Natural killer cell treated with Interleukin-12 subunit alpha and Interleukin-12 subunit beta and Interleukin-15 and Interleukin-18, amount 100 ng/mL, for 72 hours (primary cell): ENCODE measurements at regions not wholly inside any gene's neighbourhood (a gene's known extent, or its start where the extent isn't known, plus 50 kb on each side); places are given as distances from the start of the nearest gene placed in this dataset.

Experiments
- ATAC-seq, 2 donors: fragments of 150-1000 bp; cut with Tn5 transposase in 1 of 2; sonication (Bioruptor Pico), chemical (Tn5 transposase) in 1 of 2; 2 replicates each; pipeline ENCODE4 v1.10.0; 2021
- DNase-seq: peaks from one replicate; pipeline ENCODE4 v3.0.0; 2022; ENCODE audit warnings: low spot score
- H3K27ac Mint-ChIP-seq, 2 donors: 1 replicate in 1 of 2; 2 replicates in 1 of 2; pipeline ENCODE4 v1.8.0; 2022; ENCODE audit warnings: mixed read lengths in 2 of 2, mild to moderate bottlenecking in 1 of 2, moderate library complexity in 1 of 2
- H3K27me3 Mint-ChIP-seq, 2 donors: 1 replicate in 1 of 2; 2 replicates in 1 of 2; pipeline ENCODE4 v1.8.0; 2022; ENCODE audit warnings: mixed read lengths in 2 of 2
- H3K36me3 Mint-ChIP-seq: one replicate; pipeline ENCODE4 v1.8.0; 2022; ENCODE audit warnings: mixed read lengths
- H3K4me1 Mint-ChIP-seq, 2 donors: 1 replicate in 1 of 2; 2 replicates in 1 of 2; pipeline ENCODE4 v1.8.0; 2022; ENCODE audit warnings: low read depth in 2 of 2, mixed read lengths in 2 of 2, mild to moderate bottlenecking in 1 of 2
- H3K4me3 Mint-ChIP-seq: one replicate; pipeline ENCODE4 v1.8.0; 2022; ENCODE audit warnings: mixed read lengths
- H3K9me3 Mint-ChIP-seq: 2 replicates; pipeline ENCODE4 v1.8.0; 2022; ENCODE audit warnings: mixed read lengths

DNA sequence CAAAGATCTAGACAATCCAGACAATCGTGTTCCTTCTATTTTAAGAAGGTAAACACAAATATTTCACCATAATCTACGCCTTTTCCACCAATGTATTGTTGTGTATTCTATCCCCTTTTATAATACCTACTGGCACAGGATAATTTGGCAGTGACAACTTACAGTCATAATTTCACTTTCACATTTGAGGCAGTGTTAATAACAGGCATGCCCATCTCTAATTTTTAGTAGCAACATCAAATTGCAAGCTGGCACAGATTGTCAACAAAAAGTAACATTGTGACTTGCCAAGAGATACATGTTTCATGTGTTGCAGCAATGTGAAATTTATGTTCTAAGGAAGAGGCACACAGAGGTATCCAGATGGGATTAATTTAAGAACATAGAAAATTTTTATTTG, 912.5 kb upstream of the PABPC4L start:
- Mint-ChIP-seq H3K36me3 (no peaks in the 10 kb centered on the region), H3K9me3 (peaks cover 22% of the 10 kb centered on the region), H3K4me1 (no peaks in the 10 kb centered on the region), H3K4me3 (no peak overlapping the region), H3K27ac (no peak overlapping the region), H3K27me3 (no peaks in the 10 kb centered on the region)
- no peak for DNase-seq
- ATAC-seq = no peak

DNA sequence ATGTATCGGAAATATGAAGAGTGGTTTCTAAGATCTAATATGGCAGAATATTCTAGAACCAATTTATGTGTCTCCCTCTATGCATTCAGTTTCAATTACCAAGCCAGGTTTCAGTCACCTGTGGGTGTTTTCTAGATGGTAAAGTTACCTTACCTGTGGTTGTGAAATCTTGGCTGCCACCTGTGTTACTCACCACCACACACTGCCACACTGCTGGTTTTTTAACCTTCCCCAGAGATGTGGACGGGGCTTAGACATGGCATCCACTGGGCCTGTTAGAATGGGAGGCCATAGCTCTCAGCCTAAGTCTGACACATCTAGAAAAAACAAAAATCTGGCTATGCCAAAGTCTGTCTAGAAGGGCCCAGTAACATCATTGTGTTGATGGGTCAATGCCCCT, 896.5 kb upstream of the PABPC4L start:
- no peak overlapping the region for H3K27ac Mint-ChIP-seq
- no peaks in the 10 kb centered on the region for H3K4me1 Mint-ChIP-seq
- no peaks in the 10 kb centered on the region for H3K36me3 Mint-ChIP-seq
- ATAC-seq (no peak), DNase-seq (no peak)
- H3K27me3 Mint-ChIP-seq = no peaks in the 10 kb centered on the region
- H3K9me3 Mint-ChIP-seq = peaks cover 9% of the 10 kb centered on the region
- no peak overlapping the region for H3K4me3 Mint-ChIP-seq

DNA sequence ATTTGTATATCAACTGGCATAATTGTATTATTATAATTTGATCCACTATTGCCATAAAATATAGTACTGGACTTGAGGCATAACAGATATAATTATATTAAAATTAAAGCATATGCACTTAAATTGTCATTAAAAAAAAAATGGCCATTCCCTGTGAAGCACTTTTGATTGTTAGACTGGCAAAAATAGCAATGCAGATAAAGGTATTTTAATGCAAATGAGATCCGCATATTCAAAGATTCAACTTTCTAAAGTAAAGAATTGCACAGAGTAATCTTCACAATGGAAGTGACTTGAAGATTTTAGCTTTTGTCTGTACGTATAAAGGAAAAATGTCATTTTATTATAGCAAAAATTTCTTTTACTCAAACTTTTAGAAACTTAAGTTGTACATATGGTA, 871.8 kb upstream of the PABPC4L start:
- ATAC-seq = no peak
- Mint-ChIP-seq H3K9me3 (peaks cover 27% of the 10 kb centered on the region), H3K27me3 (no peaks in the 10 kb centered on the region)

DNA sequence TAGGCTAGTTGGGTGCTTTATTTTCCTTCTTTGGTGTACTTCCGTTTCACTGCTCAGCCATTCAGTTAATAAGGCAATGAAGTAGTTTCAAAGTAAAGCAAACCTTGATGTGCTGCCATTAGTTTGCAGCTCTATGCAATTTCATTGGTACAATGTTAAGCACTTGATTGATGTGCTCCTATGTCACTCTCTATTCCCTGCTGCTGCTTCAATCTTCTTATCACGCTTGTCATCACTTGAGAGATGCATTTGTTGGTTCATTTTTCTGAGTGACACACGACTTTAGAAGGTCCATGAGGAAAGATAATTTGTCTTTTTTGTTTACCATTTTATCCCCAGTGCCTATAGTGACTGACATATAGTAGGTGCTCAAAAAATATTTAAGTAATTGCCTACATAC, 871.0 kb upstream of the PABPC4L start:
- Mint-ChIP-seq H3K4me1 (no peaks in the 10 kb centered on the region), H3K4me3 (no peak overlapping the region), H3K27ac (no peak overlapping the region), H3K9me3 (peaks cover 20% of the 10 kb centered on the region), H3K36me3 (peaks cover 5% of the 10 kb centered on the region), H3K27me3 (no peaks in the 10 kb centered on the region)
- ATAC-seq (no peak), DNase-seq (no peak)

More for the DNA sequence above, 871.8 kb upstream of the PABPC4L start:
- Mint-ChIP-seq H3K36me3 (peaks cover 13% of the 10 kb centered on the region), H3K4me3 (no peak overlapping the region), H3K4me1 (no peaks in the 10 kb centered on the region), H3K27ac (no peak overlapping the region)
- no peak for DNase-seq

DNA sequence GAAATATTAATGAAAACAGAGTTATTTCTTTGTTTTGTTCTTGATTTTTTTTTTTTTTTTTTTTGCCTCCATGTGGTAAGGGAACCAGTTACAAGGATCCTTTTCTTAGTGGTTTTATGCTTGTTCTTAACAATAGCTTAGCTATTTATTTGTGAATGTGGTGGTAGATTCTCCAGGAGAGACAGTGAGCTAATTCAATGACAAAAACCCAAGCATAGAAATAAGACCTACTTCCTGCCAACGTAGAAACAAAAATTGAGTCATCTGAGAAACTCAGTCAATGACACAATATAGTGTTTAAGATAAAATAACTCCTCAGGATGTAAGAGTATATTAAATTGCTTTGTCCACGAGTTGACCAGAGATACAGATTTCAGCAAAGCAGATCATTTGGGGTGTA, 863.8 kb upstream of the PABPC4L start:
- ATAC-seq (no peak), DNase-seq (no peak)
- H3K36me3 Mint-ChIP-seq = peaks cover 6% of the 10 kb centered on the region
- no peaks in the 10 kb centered on the region for H3K27me3 Mint-ChIP-seq
- no peaks in the 10 kb centered on the region for H3K4me1 Mint-ChIP-seq
- H3K27ac Mint-ChIP-seq = no peak overlapping the region
- H3K9me3 Mint-ChIP-seq = peaks cover 15% of the 10 kb centered on the region
- H3K4me3 Mint-ChIP-seq = no peak overlapping the region

DNA sequence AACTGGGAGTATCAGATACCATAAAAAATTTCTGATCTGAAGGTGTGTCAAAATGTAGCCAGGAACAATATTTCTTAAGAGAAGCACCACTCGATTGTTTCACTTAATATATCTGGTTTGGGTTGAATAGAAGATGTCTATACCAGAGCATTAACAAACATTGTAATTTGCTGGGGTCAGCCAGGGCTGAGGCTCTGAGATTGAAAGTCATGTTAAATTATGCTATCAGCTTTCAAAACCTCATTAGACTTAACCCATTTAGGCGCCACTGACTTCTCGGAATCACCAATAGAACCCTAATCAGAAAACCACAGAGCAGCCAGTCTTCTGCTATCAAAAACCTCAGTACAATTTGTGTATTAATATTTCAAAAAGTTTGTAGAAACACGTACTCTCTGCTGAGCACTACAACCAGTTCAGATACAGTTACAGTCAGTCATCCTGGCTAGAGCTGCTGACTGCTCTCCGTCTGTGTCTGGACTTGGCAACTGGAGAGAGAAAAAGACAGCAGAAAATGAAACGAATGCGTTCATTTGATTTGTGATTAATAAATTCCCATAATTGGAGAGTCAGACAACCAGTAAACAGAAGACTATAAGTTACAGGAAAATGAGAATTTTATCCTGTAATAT, 848.6 kb upstream of the PABPC4L start:
- DNase-seq (no peak), ATAC-seq (no peak)
- H3K4me3 Mint-ChIP-seq = no peak overlapping the region
- H3K4me1 Mint-ChIP-seq = no peaks in the 10 kb centered on the region
- no peaks in the 10 kb centered on the region for H3K36me3 Mint-ChIP-seq
- H3K9me3 Mint-ChIP-seq = peaks cover 3% of the 10 kb centered on the region
- no peak overlapping the region for H3K27ac Mint-ChIP-seq
- H3K27me3 Mint-ChIP-seq = no peaks in the 10 kb centered on the region

DNA sequence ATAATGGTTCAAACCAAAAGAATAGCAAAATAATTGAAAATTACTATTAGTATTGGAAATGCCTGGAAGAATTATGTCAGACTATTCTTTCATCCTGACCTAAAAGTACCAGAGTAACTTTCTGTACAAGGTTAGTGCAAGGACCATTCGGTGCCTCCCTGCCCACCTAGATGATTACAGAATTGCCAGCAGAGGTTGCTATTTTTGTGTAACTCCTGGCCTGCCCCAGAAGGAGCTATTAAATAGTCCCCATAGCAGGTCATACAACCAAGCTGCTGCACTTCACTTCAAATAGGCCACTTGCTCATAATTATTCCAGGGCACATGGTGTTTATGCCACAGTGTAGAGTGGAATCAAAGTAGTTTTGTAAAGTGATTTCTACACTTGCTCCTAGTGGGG, 831.1 kb upstream of the PABPC4L start:
- Mint-ChIP-seq H3K4me1 (no peaks in the 10 kb centered on the region), H3K4me3 (no peak overlapping the region), H3K27ac (no peak overlapping the region), H3K27me3 (no peaks in the 10 kb centered on the region), H3K36me3 (no peaks in the 10 kb centered on the region), H3K9me3 (peaks cover 3% of the 10 kb centered on the region)
- no peak for DNase-seq
- no peak for ATAC-seq

DNA sequence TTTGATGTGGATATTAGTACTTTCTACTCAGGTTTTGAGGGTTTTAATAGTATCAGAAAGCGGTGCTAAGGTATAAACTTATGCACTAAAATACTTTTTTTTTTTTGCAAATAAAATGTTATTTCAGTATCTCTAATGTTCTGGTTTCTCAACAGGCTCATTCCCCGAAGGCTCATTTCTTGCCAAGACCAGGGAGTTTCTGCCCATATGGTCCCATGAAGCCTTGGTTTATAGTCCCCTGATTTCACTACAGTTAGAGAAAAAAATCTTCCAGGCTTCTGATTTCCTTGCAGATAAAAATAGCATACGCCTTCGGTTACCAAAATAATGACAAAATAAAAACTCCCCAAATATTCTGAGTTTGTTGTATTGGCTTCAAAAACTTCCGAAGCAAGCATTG, 814.2 kb upstream of the PABPC4L start:
- no peak for DNase-seq
- Mint-ChIP-seq H3K27me3 (no peaks in the 10 kb centered on the region), H3K4me1 (no peaks in the 10 kb centered on the region), H3K4me3 (no peak overlapping the region), H3K27ac (no peak overlapping the region), H3K36me3 (peaks cover 6% of the 10 kb centered on the region), H3K9me3 (peaks cover 4% of the 10 kb centered on the region)
- ATAC-seq = no peak

DNA sequence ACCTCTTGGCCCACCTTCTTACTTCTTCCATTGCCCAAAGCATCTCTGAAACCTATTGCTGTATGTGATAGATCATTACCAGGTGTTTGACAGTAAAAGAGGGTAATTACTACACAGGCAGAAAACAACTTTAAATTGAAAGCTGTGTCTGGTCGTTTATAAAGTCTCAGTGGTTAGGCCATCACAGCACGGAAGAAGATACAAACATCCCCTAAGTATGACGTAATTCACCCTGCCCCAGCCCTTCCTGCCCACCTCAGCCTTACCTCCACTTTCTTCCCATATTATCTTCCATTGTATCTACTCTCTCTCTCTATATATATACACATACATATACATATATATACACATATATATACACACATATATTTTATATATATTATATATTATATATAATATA, 805.8 kb upstream of the PABPC4L start:
- peaks cover 3% of the 10 kb centered on the region for H3K9me3 Mint-ChIP-seq
- no peak for DNase-seq
- no peaks in the 10 kb centered on the region for H3K4me1 Mint-ChIP-seq
- no peak for ATAC-seq
- no peaks in the 10 kb centered on the region for H3K36me3 Mint-ChIP-seq
- H3K27ac Mint-ChIP-seq = no peak overlapping the region
- no peak overlapping the region for H3K4me3 Mint-ChIP-seq
- no peaks in the 10 kb centered on the region for H3K27me3 Mint-ChIP-seq

DNA sequence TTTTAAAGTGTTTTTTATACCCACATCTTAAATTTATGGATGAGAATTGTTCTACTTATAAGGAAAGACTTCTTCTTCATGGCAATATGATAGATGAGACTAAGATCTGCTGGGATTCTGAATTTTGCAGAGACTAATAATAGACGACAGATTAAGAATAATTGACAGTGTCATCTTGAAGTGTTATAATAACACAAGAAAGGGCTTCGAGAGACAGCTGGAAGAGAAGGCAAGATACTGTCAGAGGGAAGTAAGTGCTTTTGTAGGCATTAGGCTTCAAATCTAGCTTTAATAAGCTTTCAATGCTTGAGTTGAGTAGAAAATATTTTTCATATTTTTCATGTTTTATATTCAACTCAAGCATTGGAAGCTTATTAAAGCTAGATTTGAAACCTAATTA, 797.6 kb upstream of the PABPC4L start:
- H3K27ac Mint-ChIP-seq = no peak overlapping the region
- no peaks in the 10 kb centered on the region for H3K9me3 Mint-ChIP-seq
- DNase-seq (no peak), ATAC-seq (no peak)
- H3K27me3 Mint-ChIP-seq = no peaks in the 10 kb centered on the region
- H3K4me1 Mint-ChIP-seq = no peaks in the 10 kb centered on the region
- H3K4me3 Mint-ChIP-seq = no peak overlapping the region
- no peaks in the 10 kb centered on the region for H3K36me3 Mint-ChIP-seq

DNA sequence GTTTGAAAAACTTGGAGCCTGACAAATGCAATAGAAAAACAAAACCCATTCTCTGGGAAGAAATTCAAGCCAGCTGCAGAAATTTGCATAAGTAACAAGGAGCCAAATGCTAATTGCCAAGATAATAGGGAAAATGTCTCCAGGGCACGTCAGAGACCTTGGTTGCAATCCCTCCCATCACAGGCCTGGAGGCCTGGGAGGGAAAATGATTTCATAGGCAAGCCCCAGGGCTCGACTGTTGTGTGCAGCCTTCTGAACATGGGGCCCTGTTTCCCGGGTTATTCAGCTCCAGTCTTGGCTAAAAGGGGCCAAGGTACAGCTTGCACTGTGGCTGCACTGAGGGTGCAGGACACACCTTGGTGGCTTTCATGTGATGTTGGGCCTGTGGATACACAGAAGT, 760.4 kb upstream of the PABPC4L start:
- Mint-ChIP-seq H3K36me3 (no peaks in the 10 kb centered on the region), H3K4me1 (no peaks in the 10 kb centered on the region)
- no peak for ATAC-seq

DNA sequence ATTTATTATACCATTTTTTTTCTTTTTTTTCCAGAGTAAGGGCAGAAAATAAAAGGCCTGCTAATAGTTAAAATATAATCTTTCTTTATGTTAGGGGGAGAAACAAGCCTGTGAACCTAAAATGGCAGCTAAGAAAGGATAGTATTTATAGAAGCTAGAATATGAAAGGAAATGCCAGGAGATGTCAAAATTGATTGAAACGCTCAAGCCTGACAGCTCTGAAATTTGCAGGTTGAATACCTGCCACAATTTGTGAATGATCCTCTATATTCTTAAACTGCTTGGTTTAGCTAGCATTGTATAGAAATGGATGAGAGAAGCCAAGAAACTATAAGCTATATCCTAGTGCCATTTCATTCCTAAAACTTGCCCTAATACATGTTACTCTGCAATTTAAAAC, 757.3 kb upstream of the PABPC4L start:
- no peak for ATAC-seq
- H3K4me3 Mint-ChIP-seq = no peak overlapping the region
- no peak overlapping the region for H3K27ac Mint-ChIP-seq
- no peaks in the 10 kb centered on the region for H3K36me3 Mint-ChIP-seq
- H3K9me3 Mint-ChIP-seq = peaks cover 16% of the 10 kb centered on the region
- H3K4me1 Mint-ChIP-seq = no peaks in the 10 kb centered on the region
- no peaks in the 10 kb centered on the region for H3K27me3 Mint-ChIP-seq
- DNase-seq = no peak

More for the DNA sequence above, 760.4 kb upstream of the PABPC4L start:
- Mint-ChIP-seq H3K27ac (no peak overlapping the region), H3K9me3 (peaks cover 17% of the 10 kb centered on the region), H3K27me3 (no peaks in the 10 kb centered on the region), H3K4me3 (no peak overlapping the region)
- DNase-seq = no peak

DNA sequence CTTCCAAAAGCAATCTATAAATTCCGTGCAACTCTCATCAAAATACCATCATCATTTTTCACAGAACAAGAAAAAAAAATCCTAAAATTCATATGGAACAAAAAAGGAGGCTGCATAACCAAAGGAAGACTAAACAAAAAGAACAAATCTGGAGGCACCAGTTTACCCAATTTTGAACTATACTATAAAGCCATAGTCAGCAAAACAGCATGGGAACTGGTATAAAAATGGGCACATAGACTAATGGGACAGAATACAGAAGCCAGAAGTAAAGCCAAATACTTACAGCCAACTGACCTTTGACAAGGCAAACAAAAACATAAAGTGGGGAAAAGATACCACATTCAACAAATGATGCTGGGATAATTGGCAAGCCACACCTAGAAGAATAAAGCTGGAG, 753.5 kb upstream of the PABPC4L start:
- H3K4me1 Mint-ChIP-seq = no peaks in the 10 kb centered on the region
- H3K27ac Mint-ChIP-seq = no peak overlapping the region
- no peaks in the 10 kb centered on the region for H3K27me3 Mint-ChIP-seq
- no peak overlapping the region for H3K4me3 Mint-ChIP-seq
- DNase-seq (no peak), ATAC-seq (no peak)
- peaks cover 16% of the 10 kb centered on the region for H3K9me3 Mint-ChIP-seq
- H3K36me3 Mint-ChIP-seq = no peaks in the 10 kb centered on the region

DNA sequence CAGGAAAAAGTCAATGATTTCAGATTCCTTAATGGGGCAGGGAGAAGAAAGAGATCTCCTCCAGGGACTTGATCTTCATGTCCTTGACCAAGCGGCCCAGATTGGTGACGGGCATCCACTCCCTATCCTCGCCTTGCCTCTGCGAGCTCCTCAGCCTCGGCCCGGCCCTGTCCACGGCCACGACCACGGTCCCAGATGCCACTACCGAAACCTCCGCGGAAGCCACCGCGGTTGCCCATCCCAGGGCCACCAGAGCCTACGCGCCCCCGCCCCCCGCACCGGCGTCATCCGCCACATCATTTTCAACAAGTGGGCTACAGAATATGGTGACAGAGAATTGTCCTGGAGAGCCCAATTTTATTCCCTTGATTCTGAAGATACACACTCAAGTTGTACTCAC, 751.2 kb upstream of the PABPC4L start:
- Mint-ChIP-seq H3K36me3 (no peaks in the 10 kb centered on the region), H3K9me3 (peaks cover 16% of the 10 kb centered on the region), H3K27ac (no peak overlapping the region), H3K4me3 (no peak overlapping the region), H3K27me3 (no peaks in the 10 kb centered on the region), H3K4me1 (no peaks in the 10 kb centered on the region)
- no peak for ATAC-seq
- DNase-seq = no peak

DNA sequence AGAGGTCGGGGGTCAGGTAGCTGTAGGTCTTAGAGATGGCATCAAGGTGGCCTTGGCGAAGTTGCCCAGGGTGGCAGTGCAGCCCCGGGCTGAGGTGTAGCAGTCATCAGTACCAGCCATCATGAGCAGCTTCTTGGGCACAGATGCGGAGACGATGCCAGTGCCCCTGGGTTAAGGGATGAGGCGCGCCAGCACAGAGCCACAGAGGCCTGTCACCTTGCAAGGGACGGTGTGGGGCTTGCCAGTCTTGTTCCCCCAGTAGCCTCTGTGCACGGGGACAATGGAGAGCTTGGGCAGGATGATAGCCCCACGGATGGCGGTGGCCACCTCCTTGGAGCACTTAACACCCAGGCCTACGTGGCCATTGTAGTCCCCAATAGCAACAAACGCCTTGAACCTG, 750.7 kb upstream of the PABPC4L start:
- H3K9me3 Mint-ChIP-seq = peaks cover 16% of the 10 kb centered on the region
- no peak overlapping the region for H3K27ac Mint-ChIP-seq
- no peaks in the 10 kb centered on the region for H3K36me3 Mint-ChIP-seq
- H3K27me3 Mint-ChIP-seq = no peaks in the 10 kb centered on the region
- ATAC-seq (no peak), DNase-seq (no peak)
- no peak overlapping the region for H3K4me3 Mint-ChIP-seq
- no peaks in the 10 kb centered on the region for H3K4me1 Mint-ChIP-seq
